ENCODE measurements at regions not wholly inside any gene's neighbourhood (a gene's known extent, or its start where the extent isn't known, plus 50 kb on each side); places are given as distances from the start of the nearest gene placed in this dataset.

DNA sequence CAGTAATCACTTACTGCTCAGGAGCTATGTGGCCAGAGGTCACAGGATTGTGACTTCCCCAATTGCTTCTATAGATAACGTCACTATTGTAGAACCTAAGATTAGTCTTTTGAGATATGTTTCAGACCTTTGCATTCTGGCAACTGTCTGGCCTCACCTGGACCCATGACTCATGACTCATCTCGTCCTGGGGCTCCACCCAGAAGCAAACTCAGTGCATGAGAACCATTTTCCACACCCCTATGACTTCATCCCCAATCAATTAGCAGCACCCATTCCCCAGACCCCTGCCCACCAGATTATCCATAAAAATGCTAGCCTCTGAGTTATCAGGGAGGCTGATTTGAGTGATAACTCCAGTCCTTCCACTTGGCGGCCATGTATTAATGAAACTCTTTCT, 186.9 kb downstream of the EMP1 start:
- in situ Hi-C loops (cut with MboI; ENCODE audit: low pct_unique_long_range_greater_than_20kb, low sequenced_read_pairs): no loop called here
- no peak for DNase-seq

DNA sequence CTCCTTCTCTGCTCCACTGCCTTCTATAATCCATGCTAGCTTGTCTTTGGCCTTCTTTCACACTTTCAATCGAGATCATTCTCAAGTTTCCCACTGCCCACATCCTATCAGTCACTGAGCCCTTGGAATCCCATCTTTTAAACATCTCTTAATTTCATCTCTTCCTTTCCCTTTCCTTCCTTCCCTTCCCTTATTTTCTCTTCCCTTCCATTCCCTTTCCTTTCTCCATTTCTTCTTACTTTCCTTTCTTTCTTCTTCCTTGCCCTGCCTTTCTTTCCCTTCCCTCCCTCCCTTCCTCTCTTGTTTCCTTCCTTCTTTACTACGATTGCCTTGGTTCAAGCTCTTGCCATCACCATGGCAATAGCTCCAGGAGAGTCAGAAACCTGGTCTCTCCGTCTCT, 183.8 kb downstream of the EMP1 start:
- no peak for DNase-seq
- in situ Hi-C loops (cut with MboI; ENCODE audit: low pct_unique_long_range_greater_than_20kb, low sequenced_read_pairs): no loop called here

DNA sequence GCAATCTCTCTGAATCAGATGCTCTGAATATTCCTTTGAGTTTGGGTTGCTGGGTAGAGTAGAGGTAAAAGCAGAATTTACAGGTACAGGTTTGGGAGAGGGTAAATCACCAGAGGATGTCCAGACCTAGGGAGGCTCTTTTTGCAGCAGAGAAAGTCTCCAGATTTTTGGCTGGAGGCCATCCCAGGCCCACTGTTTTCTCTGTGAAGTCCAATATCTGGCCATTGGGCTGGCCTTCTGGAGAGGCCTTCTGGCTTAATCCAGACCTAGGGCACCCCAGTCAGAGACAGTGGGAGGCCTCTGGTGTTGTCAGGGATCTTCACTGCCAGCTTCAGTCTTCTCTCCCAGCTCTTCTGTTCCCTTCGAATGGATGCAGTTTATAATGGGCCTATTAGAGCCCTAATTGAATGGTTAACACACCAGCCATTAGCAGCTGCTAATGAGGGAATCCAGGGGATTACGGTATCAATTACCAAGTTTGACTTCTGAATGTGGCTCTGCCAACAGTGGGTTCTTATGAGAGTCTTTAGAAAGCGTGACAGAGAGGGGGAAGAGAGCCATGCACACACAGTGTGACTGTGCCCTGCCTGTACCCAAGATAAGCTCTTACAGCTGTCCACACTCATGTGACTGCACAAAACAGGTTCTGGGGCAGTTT, 183.1 kb downstream of the EMP1 start:
- in situ Hi-C loops (cut with MboI; ENCODE audit: low pct_unique_long_range_greater_than_20kb, low sequenced_read_pairs): no loop called here
- DNase-seq: no peak

DNA sequence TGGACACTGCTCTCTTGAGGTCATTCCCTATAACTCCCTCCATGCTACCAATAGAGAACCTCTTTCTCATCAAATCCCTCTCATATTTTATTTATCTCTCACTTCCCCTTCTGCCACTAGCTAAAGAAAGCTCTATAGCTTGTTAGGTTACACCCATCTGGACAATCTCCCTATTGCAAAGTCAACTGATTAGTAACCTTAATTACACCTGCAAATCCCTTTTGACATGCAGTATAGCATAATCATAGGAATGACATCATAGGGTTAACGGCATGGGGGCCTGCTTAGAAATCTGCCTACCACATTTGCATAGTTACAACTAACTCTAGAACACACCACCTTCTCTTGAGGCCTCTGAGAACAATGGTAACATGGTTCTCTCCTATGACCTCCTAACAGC, 181.2 kb downstream of the EMP1 start:
- DNase-seq: peak; percentile 12
- in situ Hi-C loops (cut with MboI; ENCODE audit: low pct_unique_long_range_greater_than_20kb, low sequenced_read_pairs): no loop called here

DNA sequence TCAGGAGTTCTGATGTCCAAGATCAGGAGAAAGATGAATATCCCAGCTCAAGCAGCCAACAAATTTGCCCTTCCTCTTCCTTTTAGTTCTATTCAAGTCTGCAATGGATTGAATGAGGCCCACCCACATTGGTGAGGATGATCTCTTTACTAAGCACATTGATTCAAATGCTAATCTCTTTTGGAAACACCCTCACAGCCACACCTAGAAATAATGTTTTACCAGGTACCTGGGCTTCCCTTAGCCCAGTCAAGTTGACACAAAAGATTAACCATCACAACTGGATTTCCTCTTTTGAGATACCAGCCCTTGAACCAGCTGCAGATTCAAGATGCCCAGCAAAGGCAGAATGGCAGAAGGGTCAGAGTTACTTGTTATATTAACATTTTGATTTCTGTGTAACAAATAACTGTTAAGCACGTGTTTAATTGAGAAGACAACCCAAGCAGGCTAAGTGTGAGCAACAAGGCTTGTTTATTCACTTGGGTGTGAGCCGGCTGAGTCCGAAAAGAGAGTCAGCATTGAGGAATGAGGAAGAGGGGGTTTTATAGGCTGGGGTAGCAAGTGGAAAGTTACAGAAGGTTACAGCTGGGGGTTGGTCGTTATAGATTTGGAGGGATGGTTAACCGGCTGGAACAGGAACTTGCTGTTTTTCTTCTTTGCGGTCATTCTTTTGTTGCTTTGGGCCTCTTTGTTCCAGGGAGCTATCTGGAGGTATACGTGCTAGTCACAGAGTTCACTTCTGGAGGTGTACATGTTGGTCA, 180.3 kb downstream of the EMP1 start:
- in situ Hi-C loops (cut with MboI; ENCODE audit: low pct_unique_long_range_greater_than_20kb, low sequenced_read_pairs): no loop called here
- peak; percentile 88 for DNase-seq

DNA sequence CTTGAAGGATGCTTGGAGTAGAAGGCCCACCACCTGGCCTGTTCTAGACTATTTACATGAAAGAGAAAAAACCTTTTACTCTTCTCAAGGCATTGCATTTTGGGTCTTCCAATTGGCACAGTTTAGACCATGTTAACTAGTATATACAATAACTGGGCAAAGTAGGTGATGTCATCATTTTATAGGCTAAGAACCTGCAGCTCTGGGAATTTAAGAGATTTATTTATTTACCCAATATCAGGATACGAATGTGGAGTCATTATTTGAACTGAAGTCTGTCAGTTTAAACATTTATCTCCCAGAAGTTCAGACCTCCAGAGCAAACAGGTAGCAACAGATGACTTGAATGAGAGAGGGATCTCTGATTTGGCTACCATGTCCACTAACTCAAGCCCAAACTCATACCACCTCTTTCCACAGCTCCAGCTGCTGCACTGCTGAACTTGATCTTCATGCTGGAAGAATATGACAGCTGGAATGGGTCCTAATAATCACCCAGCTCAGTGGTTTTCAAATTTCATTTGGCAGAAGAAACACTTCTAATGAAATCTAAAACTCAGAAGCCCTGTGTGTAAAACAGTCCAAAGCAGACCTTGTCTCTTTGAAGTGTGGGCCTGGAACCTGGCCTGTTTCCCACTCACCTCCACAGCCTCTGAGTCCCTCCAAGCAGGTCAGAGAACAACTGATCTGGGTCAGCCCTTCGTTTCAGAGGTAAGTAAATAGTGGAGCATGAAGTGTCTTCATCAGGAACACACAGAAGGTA, 179.2 kb downstream of the EMP1 start:
- in situ Hi-C loops (cut with MboI; ENCODE audit: low pct_unique_long_range_greater_than_20kb, low sequenced_read_pairs): no loop called here
- DNase-seq: no peak

DNA sequence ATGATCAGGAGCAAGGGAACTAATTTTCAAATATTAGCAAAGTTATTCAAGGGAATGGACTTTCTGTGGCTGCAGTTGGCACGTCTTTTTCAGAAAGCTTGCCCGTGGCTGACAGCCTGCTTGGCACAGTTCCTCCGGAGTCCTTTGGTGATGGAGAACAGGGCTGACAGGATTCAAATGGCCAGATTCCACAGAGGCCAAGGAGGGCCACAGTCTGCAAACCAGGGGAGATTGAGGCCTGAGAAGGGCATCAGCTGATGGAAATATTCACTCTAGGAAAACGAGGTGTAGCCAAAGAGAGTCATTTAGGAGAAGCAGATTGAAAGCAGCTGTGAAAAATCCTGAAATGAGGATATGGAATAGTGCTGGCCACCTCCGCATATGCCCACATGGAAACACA, 178.3 kb downstream of the EMP1 start:
- DNase-seq: no peak
- in situ Hi-C loops (cut with MboI; ENCODE audit: low pct_unique_long_range_greater_than_20kb, low sequenced_read_pairs): no loop called here

DNA sequence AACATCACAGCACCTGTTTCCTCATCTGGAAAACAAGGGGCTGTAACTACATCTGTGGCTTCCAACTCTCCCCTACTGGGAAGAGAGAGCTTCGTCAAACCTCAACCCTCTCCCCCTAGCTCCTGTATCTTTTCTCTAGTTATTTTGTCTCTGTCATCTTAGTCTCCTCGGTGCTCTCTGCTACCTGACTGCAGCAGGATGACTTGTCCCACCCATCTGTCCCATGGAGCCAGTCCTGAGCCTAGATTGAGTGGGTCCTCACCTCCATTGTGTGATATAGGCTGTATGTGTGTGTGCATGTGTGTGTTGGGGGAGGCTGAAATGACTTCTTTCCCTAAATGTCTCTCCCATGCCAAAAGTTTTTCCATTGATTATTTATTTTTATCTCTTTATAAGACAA, 177.3 kb downstream of the EMP1 start:
- in situ Hi-C loops (cut with MboI; ENCODE audit: low pct_unique_long_range_greater_than_20kb, low sequenced_read_pairs): no loop called here

DNA sequence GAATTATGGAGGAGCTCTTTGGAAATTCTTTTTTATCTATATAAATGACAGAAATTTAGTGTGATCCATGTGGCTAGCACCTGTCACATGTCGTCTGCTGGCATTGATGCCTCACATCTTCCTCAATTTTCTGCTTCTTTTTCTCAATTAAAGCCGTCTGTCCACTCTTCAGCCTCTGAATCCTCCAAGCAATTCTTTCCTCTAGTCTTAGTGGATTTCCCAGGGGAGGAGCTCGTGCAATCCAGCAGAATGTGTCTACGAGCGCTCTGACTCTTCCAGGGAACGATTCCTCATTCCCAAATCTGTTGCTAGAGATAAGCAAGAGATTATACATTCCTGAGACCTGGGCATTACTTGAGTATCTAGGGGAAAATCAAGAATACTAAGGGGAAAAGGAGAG, 176.6 kb downstream of the EMP1 start:
- no peak for DNase-seq
- in situ Hi-C loops (cut with MboI; ENCODE audit: low pct_unique_long_range_greater_than_20kb, low sequenced_read_pairs): no loop called here

More for the DNA sequence above, 177.3 kb downstream of the EMP1 start:
- DNase-seq: no peak

DNA sequence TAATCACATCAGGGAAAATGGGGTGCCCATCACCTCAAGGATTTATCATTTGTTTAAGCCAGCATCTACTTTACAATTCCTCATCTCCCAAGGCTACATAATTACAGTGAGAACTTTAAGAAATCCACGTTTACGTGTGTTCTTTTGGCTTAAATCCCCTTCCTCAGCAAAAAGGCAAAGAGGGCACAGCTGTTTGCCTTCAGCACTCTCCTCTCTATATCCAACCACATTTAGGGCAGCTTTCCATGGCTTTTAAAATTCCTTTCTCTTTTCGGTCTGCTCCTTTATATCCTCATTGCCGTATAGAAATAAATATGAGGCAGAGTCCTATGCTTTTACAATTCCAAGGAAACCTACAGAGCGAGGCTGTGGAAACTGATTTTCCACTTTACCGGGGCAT, 175.9 kb downstream of the EMP1 start:
- no peak for DNase-seq
- in situ Hi-C loops (cut with MboI; ENCODE audit: low pct_unique_long_range_greater_than_20kb, low sequenced_read_pairs): no loop called here

DNA sequence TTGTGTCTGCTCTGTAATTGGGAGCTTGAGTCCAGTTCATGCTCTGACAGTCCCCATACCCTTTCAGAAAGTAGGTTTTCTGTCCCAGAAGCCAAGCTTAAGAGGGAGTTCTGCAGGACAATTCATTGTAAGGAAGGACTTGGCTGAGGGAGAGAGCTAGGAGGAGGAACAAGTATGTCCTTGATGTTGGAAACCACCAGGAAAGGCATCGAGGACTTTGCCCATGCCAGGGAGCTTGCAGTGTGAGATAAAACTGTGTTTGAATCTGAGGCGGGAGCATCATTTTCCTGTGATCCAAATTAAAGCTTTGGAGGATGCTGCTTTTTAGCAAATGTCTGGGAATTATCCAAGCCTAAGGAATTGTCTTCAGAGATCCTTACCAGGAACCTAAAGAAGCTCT, 175.3 kb downstream of the EMP1 start:
- no peak for DNase-seq
- in situ Hi-C loops (cut with MboI; ENCODE audit: low pct_unique_long_range_greater_than_20kb, low sequenced_read_pairs): no loop called here

DNA sequence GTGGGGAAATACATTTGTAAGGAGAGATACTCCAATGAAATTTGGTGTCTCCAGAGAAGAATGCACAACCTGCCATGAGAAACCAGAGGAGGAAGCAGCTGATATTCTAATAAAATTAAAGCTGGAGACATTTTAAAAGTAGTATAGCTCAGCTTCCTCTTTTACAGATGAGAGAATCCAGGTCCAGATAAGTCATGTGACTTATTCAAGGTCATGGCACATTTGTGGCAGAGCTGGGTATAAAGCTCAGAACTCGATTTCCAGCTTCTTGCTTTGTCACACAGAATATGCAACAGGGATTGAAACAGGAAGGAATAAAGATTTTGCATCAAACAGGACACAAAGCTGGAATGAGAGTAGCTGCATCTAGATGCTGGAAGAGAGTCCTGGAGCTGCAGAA, 174.8 kb downstream of the EMP1 start:
- in situ Hi-C loops (cut with MboI; ENCODE audit: low pct_unique_long_range_greater_than_20kb, low sequenced_read_pairs): no loop called here
- peak; percentile 48 for DNase-seq

DNA sequence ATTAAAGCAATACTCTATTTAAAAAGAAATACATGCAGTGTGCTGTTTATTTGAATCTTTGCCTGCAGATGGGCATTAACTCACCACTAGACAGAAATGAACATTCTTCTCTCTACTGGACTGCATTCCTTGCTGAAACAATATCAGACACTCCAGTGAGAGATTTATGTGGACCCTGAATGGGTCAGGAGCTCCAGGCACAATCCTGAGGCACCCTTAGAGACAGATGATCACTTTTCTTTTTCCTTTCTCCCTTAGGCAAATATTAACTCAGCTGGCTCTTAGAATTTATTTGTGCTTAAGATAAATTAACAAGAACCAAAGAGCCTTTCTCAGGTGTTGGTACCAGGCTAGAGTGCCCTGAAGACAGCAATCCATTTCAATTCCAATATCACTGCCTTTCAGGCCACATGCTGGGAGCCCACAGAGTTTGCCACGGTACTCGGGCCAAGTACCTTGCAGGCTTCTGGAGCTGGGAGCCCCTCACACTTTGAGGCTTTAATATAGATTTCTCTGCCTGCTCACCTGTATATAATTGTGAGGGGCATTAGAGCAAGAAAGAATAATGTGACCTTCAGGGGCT, 173.0 kb downstream of the EMP1 start:
- DNase-seq: no peak
- in situ Hi-C loops (cut with MboI; ENCODE audit: low pct_unique_long_range_greater_than_20kb, low sequenced_read_pairs): no loop called here

DNA sequence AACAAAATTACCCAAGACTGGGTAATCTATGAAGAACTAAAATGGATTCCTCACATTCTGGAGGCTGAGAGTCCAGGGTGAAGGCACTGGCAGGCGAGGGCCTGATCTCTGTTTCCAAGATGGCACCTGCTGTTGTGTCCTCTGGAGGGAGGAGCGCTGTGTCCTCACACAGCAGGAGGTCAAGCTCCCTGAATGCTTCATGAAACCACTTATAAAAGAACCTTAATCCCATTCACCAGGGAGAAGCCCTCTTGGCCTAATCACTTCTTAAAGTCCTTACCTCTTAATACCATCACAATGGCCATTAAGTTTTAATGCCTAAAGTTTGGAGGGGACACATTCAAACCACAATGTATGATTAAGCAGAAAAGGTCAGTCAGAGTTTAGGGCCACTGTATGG, 172.4 kb downstream of the EMP1 start:
- in situ Hi-C loops (cut with MboI; ENCODE audit: low pct_unique_long_range_greater_than_20kb, low sequenced_read_pairs): no loop called here
- DNase-seq: no peak

DNA sequence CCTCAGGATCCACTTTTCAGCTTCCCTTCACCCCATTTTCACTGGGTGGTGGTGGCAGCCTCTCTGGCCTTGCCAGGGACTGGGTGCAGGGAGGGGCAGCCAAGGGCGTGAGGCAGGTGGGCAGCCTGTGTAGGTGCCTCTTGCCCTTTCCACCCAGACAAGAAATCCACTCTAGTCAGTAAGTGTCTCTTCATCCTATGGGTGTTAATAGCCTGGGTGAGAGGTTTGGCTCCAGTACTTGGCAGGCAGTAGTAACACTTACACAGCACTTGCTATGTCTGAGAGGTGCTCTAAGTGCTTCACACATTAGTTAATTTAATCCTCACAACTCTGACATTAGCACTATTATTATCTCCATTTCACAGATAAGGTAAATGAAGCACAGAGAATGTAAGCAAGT, 171.9 kb downstream of the EMP1 start:
- in situ Hi-C loops (cut with MboI; ENCODE audit: low pct_unique_long_range_greater_than_20kb, low sequenced_read_pairs): no loop called here
- DNase-seq: no peak

DNA sequence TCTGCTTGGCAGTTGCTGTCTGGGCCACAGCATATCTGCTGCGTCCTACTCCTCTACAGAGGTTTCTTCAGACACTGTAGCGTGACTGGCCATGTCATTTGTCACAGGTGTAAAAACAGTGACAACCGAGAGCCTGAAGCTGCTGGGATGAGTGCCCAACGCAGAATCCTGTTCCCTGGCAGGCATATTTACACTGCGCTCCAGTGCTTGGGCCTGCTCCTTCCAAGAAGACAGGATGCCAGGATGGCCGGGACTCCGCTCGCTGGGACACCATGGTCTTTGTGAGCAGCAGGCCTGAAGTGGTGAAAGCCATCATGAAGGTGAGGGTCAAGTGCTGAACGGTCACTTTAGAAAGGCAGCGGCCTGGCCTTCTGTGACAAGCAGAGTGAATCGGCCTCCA, 171.4 kb downstream of the EMP1 start:
- in situ Hi-C loops (cut with MboI; ENCODE audit: low pct_unique_long_range_greater_than_20kb, low sequenced_read_pairs): no loop called here
- no peak for DNase-seq

DNA sequence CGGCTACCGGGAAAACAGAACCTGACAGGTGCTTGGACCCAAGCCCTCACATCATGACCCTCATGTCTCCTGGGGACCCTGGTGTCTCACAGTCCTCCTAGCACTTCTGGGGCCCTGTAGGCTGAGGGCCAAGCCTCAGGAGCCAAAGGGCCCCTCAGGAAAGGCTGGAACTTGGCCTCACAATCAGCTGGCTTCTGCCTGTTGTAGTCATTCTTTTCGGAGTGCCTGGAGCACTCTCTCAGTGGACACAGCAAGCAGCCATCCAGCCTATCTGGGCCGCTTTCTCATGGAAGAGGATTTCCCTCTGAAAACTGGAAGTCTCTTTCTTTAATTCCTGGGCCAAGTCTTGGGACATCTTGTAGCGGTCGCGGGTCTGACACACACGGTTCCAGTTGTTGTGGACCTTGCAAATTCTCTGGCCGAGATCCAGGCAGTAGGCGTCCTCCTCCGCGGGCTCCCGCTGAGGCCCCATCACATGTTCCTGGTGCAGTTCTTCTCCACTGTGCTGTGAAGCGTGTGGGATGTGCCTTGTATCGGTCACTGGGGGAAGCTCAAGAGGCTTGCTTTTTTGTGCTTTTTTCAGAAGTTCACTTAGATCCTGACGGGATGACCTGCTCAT, 169.3 kb downstream of the EMP1 start:
- no peak for DNase-seq
- in situ Hi-C loops (cut with MboI; ENCODE audit: low pct_unique_long_range_greater_than_20kb, low sequenced_read_pairs): no loop called here

DNA sequence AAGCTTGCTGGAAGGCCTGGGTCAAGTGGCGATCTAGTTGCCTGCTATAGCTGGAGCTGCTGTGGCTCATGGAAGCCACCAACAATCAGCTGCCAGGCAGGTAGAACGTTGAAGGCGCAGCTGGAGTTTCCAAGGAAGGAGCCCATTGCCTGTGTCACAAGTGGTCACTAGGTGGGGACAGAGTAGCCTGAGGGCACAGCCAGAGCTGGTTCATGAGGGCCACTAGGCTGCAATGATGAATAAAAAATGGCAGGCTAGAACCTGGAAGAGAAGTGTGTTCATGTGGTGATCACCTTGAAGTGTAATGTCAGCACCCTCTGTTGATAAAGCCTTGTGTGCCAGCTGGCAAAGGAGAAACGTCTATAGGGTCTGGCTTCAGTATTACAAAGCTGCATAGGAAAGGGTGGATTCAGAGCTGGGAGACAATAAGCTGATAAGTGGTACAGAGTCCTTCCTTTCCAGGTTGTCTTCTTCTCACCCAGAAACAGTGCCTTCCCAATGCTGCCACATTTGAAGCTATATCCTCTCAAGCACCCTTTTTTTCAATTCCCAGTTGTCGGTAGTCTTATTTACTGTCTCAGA, 165.8 kb downstream of the EMP1 start:
- DNase-seq: peak; percentile 70
- in situ Hi-C loops (cut with MboI; ENCODE audit: low pct_unique_long_range_greater_than_20kb, low sequenced_read_pairs): no loop called here

DNA sequence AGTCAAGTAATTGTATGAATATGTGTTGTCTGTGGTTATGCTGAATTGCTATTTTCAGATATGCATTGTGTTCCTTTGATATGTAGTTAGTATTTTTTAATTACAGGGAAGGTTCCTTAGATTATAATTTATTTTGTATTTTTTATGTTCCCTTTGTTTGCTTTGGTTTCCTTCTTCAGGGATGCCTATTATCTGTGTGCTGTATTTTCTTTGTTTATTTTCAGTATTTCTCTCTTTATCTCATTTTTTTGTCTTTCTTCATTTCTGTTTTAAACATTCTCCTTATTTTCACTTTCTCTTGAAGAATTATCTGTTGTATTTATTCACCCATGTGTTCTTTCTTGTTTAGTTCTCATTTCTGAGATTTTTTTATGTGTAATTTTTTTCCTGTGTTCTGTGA, 163.1 kb downstream of the EMP1 start:
- in situ Hi-C loops (cut with MboI; ENCODE audit: low pct_unique_long_range_greater_than_20kb, low sequenced_read_pairs): no loop called here
- DNase-seq: no peak
